ENCODE measurements at regions not wholly inside any gene's neighbourhood (a gene's known extent, or its start where the extent isn't known, plus 50 kb on each side); places are given as distances from the start of the nearest gene placed in this dataset.

DNA sequence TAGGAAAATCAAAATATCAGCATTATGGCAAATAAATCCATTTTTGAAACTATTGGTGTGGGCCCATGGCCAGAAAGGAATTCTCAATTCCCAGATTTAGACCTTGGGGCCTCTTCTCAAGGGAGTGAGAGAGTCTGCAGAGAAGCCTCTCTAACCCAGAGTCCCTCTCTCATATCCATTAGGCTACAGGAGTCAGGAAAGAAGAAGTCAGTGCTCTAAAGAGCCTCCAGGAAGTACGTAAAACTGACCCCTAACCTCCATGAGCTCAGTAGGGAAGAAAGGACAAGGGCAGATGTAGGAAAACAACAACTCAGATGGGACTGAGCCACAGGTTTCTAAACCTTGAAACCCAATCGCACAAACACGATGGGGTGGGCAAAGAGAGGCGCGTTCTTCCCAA, 479.9 kb upstream of the TNP1 start:
- whole genome bisulfite sequencing (ENCODE audit: low lambda C conversion rate): 96% methylated on average over 5 of the region's 5 CpGs
- CTCF ChIA-PET: no interaction called here
- Histone ChIP-seq H3K4me3 (ENCODE audit: low read depth in 2 of 2, low read length in 1 of 2) (no peak overlapping the region), H3K36me3 (replicated peaks in 1 of 2; ENCODE audit: control insufficient read depth in 1 of 2, insufficient read depth in 2 of 2, low read length in 1 of 2) (no peaks in the 10 kb centered on the region), H3K27me3 (ENCODE audit: insufficient read depth) (no peaks in the 10 kb centered on the region), H3K4me2 (no peak overlapping the region), H3K9me2 (no peaks in the 10 kb centered on the region), H3K4me1 (ENCODE audit: control insufficient read depth in 1 of 2, insufficient read depth in 2 of 2, low read depth in 1 of 2, low read length in 1 of 2) (peaks cover 0 to 19% of the 10 kb centered on the region in 2 experiments; a peak in 1 of 4 replicates), H3K9me3 (no peaks in the 10 kb centered on the region), H3F3A (replicated peaks; ENCODE audit: insufficient read depth) (peaks cover 5% of the 10 kb centered on the region), H4K20me1 (ENCODE audit: insufficient read depth) (no peaks in the 10 kb centered on the region), H3K27ac (ENCODE audit: low read depth in 2 of 2, low read length in 1 of 2) (no peak overlapping the region; a peak in 1 of 4 replicates), H3K9ac (no peak overlapping the region), H3K79me2 (ENCODE audit: insufficient read depth) (no peaks in the 10 kb centered on the region), H2AFZ (ENCODE audit: low read depth) (no peak overlapping the region)
- POLR2A ChIA-PET: no interaction called here
- TF ChIP-seq FOXM1 (IDR thresholded peaks at IDR 0.05; ENCODE audit: low read depth) (no peak), TAF1 (IDR thresholded peaks at IDR 0.05; ENCODE audit: borderline replicate concordance, low read depth, low read length) (no peak), FOSL2 (IDR thresholded peaks at IDR 0.05; ENCODE audit: borderline replicate concordance, low read depth) (no peak), EZH2phosphoT487 (IDR thresholded peaks at IDR 0.05; ENCODE audit: borderline replicate concordance, low read depth) (no peak), NFIC (IDR thresholded peaks at IDR 0.05; ENCODE audit: borderline replicate concordance) (no peak), RXRA (IDR thresholded peaks at IDR 0.05; ENCODE audit: borderline replicate concordance, low read depth) (no peak), POLR2AphosphoS5 (IDR thresholded peaks at IDR 0.05; ENCODE audit: low read depth, low read length) (no peak), ELF1 (IDR thresholded peaks at IDR 0.05) (no peak), GABPA (IDR thresholded peaks at IDR 0.05; ENCODE audit: low read depth) (no peak), NRF1 (IDR thresholded peaks at IDR 0.05; ENCODE audit: low read depth, low read length) (no peak), MEF2A (IDR thresholded peaks at IDR 0.05; ENCODE audit: borderline replicate concordance, low read depth) (no peak), GATA2 (CRISPR knock-in tag; IDR thresholded peaks at IDR 0.05) (no peak), JUND (IDR thresholded peaks at IDR 0.05) (no peak), CHD2 (IDR thresholded peaks at IDR 0.05; ENCODE audit: low read length, partially characterized antibody) (no peak), SIN3A (IDR thresholded peaks at IDR 0.05; ENCODE audit: borderline replicate concordance, low read depth, low read length) (no peak)
- TF ChIP-seq, protein P1, sequence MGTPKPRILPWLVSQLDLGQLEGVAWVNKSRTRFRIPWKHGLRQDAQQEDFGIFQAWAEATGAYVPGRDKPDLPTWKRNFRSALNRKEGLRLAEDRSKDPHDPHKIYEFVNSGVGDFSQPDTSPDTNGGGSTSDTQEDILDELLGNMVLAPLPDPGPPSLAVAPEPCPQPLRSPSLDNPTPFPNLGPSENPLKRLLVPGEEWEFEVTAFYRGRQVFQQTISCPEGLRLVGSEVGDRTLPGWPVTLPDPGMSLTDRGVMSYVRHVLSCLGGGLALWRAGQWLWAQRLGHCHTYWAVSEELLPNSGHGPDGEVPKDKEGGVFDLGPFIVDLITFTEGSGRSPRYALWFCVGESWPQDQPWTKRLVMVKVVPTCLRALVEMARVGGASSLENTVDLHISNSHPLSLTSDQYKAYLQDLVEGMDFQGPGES (IDR thresholded peaks at IDR 0.05; ENCODE audit: low read depth, low read length): no peak
- TF ChIP-seq, protein P2, sequence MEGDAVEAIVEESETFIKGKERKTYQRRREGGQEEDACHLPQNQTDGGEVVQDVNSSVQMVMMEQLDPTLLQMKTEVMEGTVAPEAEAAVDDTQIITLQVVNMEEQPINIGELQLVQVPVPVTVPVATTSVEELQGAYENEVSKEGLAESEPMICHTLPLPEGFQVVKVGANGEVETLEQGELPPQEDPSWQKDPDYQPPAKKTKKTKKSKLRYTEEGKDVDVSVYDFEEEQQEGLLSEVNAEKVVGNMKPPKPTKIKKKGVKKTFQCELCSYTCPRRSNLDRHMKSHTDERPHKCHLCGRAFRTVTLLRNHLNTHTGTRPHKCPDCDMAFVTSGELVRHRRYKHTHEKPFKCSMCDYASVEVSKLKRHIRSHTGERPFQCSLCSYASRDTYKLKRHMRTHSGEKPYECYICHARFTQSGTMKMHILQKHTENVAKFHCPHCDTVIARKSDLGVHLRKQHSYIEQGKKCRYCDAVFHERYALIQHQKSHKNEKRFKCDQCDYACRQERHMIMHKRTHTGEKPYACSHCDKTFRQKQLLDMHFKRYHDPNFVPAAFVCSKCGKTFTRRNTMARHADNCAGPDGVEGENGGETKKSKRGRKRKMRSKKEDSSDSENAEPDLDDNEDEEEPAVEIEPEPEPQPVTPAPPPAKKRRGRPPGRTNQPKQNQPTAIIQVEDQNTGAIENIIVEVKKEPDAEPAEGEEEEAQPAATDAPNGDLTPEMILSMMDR (IDR thresholded peaks at IDR 0.05): no peak
- TF ChIP-seq, protein P3, sequence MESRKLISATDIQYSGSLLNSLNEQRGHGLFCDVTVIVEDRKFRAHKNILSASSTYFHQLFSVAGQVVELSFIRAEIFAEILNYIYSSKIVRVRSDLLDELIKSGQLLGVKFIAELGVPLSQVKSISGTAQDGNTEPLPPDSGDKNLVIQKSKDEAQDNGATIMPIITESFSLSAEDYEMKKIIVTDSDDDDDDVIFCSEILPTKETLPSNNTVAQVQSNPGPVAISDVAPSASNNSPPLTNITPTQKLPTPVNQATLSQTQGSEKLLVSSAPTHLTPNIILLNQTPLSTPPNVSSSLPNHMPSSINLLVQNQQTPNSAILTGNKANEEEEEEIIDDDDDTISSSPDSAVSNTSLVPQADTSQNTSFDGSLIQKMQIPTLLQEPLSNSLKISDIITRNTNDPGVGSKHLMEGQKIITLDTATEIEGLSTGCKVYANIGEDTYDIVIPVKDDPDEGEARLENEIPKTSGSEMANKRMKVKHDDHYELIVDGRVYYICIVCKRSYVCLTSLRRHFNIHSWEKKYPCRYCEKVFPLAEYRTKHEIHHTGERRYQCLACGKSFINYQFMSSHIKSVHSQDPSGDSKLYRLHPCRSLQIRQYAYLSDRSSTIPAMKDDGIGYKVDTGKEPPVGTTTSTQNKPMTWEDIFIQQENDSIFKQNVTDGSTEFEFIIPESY (IDR thresholded peaks at IDR 0.05; ENCODE audit: borderline replicate concordance, low read depth): no peak
- TF ChIP-seq, protein P4, sequence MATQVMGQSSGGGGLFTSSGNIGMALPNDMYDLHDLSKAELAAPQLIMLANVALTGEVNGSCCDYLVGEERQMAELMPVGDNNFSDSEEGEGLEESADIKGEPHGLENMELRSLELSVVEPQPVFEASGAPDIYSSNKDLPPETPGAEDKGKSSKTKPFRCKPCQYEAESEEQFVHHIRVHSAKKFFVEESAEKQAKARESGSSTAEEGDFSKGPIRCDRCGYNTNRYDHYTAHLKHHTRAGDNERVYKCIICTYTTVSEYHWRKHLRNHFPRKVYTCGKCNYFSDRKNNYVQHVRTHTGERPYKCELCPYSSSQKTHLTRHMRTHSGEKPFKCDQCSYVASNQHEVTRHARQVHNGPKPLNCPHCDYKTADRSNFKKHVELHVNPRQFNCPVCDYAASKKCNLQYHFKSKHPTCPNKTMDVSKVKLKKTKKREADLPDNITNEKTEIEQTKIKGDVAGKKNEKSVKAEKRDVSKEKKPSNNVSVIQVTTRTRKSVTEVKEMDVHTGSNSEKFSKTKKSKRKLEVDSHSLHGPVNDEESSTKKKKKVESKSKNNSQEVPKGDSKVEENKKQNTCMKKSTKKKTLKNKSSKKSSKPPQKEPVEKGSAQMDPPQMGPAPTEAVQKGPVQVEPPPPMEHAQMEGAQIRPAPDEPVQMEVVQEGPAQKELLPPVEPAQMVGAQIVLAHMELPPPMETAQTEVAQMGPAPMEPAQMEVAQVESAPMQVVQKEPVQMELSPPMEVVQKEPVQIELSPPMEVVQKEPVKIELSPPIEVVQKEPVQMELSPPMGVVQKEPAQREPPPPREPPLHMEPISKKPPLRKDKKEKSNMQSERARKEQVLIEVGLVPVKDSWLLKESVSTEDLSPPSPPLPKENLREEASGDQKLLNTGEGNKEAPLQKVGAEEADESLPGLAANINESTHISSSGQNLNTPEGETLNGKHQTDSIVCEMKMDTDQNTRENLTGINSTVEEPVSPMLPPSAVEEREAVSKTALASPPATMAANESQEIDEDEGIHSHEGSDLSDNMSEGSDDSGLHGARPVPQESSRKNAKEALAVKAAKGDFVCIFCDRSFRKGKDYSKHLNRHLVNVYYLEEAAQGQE (IDR thresholded peaks at IDR 0.05; ENCODE audit: low read depth, low read length): no peak
- DNase-seq: no peak
